HG02610 (cell line): ENCODE measurements at regions not wholly inside any gene's neighbourhood (a gene's known extent, or its start where the extent isn't known, plus 50 kb on each side); places are given as distances from the start of the nearest gene placed in this dataset.
"Not testable (repeated sequence)": the region's sequence is repeated elsewhere in the genome, so short reads cannot be mapped to it uniquely, and the experiment has no call there.

Experiments used
- ATAC-seq: cut with Tn5 transposase; IDR thresholded peaks from one replicate; pipeline ENCODE4 v1.9.1; 2021; ENCODE audit warnings: mild to moderate bottlenecking, moderate library complexity; ENCODE audit not compliant: unreplicated experiment

DNA sequence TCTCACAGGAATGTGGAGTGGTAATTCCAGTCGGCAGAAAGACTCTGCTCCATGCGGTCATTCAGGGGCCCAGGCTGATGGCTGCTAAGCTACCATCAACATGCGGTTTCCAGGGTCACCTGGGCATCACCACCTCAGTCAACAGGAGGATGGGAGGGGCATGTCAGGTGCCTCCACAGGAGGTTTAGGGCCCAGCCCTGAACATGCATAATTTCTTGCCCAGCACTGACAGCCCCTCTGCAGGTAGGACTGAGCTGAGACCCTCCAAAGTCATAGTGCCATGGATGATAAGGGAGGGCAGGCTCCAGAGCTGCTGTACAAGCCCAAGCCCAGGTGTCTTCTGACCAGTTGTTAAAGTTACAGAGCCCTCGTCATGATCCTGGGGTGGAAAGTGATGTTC, 244.0 kb upstream of the SFSWAP start:
- ATAC-seq, result no peak

DNA sequence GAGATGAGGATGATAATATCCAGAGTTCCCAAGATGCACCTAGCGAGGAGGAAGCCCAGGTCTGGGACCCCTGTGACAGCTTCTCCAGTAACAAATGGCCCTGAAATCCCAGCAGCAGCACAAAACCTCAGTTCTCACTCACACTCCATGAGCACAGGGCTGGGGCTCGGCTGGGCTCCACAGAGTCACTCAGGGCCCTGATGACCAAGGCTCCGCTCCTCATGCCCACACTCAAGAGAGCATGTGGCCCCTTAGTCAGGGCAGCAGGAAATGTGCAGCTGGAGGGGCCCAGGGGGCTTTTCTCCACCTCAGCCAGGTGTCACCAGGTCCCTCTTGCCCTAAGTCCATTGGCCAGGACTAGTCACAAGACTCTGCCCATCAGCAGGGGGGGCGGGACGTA, 242.7 kb upstream of the SFSWAP start:
- ATAC-seq, result no peak

DNA sequence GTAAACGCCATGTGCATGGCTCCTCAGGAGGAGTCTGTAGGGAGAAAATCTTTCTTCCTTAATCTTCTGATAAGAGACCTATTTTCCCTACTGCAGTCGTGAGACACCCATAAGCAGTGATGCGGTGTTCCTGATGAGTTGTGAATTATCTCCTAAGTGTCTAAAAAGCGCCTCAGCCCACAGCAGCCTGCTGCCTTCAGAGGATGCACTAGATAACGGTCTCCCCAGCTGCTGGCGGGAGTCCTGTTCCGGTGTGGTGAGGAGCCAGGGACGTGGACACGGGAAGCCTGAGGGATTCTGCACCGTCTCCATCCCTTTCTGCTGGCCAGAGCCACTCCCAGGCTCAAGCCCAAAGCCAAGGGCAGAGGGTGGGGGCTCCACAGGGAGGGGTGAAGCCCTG, 240.9 kb upstream of the SFSWAP start:
- ATAC-seq, result not testable (repeated sequence)

DNA sequence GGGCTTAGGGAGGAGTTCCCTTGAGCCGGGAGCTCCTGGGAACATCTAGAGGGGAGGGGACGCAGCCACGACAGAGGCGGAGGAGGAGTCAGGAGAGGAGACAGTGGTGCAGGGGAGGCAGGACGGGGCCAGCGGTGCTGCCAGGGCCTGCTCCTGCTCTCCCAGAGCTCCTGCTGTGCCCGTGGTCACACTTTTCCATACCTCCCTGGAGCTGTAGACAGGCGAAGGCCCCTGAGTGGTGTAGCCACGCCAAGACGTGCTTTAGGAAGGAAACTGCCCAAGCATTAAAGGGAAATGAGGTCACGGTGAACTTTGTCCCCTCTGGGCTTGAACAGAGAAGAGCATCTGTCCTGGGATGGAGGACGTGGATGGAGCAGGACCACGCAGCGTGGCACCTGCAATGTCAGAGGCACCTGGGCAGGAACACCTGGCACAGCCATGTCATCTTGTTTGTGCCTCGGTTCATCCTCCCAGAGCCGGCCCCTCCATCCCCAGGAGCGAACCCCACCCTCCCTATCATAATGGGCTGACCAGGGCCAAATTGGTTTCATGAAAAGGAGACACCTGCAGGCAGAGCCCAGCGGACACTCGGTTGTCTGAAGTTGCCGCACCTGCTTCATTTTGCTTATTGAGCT, 239.5 kb upstream of the SFSWAP start:
- ATAC-seq, result no peak

DNA sequence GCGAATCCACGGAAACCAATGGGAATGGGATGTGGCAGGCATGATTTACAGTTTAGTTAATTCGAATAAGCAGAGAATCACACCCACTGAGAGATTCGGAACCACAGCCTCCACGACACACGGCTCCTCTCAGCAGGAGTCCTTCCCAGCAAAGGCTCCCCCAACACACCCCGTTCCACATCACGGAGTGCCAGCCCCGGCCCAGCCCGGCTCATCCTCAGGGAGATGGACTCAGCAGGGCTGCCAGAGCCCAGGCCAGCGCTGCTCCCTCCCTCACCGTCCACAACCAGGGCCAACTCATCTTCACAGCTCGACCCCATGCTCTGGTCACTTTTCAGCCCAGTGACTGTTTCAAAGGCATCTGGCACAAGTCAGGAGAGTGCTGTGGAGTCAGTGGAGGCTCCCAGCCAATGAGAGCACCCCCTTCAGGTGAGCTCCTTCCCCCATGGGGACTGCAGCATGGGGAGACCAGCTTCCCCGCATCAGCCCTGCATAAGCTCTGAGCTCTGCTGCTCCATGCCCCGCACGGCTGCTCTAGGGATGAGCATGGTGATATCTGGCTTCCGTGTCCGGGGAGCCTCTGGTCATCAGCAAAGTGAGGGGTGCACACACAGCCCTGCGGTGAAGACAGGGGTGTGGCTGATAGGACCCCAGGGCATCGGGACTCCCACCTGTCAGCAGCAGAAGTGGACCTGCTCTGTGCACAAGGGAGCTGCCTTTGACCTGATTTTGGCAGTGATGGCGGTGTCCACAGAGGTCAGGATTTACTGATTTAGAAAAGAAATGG, 238.8 kb upstream of the SFSWAP start:
- ATAC-seq, result no peak

DNA sequence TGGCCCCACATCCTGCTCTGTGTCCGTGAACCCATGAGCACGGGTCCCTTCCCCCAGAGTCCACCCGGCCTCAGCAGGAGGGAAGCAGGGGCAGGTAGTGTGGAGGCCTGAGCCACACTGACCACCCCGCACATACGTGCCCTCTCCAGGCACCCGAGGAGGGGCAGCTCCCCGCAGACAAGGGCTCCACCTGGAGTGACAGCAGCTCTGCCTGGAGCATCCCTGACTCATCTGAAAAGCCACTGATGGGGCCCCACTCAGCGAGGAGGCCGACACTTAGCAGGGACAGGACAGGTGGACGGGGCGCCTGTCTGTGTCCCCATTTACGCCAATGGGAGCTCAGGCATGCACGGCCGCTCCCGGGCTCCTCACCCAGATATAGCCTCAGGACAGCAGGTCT, 237.6 kb upstream of the SFSWAP start:
- ATAC-seq, result no peak

GRCh38 chr12:131473741-131474709, 236.9 kb upstream of the SFSWAP start:
- no peak for ATAC-seq

GRCh38 chr12:131475012-131475411, 235.9 kb upstream of the SFSWAP start:
- ATAC-seq, result not testable (repeated sequence)

DNA sequence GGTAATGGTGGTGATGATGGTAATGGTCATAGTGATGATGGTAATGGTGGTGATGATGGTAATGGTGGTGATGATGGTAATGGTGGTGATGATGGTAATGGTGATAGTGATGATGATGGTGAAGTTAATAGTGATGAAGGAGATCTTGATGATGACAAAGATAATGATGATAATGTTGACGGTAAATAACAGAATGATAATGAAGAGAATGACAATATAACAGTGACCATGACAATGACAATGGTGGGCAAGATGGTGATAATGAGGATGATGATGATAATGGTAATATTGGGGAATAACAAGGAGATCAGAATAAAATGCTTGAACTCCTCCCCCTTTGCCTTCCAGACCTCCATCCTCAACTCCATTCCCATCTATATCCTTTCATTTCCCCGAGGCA, 233.3 kb upstream of the SFSWAP start:
- no peak for ATAC-seq

GRCh38 chr12:131478468-131478867, 232.4 kb upstream of the SFSWAP start:
- ATAC-seq, result no peak

GRCh38 chr12:131482199-131482598, 228.7 kb upstream of the SFSWAP start:
- no peak for ATAC-seq

DNA sequence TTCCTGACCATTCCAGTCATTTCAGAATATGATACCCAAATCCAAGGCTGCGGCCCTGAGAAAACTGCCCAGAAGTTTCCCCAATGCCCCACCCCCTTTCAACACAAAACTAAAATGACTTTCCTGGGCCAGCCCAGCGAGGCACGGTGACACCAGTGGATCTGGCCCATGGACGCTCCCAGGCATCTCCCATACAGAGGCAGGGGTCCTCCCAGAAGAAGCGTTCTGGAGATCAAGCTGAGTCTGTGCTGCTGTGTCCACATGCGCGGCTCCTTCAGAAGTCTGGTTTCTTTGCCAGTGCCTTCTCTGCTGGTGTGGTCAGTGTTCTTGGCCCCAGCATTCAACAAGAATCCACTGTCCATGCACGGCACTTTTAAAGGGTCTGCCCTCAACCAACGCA, 228.2 kb upstream of the SFSWAP start:
- no peak for ATAC-seq

GRCh38 chr12:131486451-131487230, 224.2 kb upstream of the SFSWAP start:
- no peak for ATAC-seq

GRCh38 chr12:131487388-131488124, 223.3 kb upstream of the SFSWAP start:
- no peak for ATAC-seq

DNA sequence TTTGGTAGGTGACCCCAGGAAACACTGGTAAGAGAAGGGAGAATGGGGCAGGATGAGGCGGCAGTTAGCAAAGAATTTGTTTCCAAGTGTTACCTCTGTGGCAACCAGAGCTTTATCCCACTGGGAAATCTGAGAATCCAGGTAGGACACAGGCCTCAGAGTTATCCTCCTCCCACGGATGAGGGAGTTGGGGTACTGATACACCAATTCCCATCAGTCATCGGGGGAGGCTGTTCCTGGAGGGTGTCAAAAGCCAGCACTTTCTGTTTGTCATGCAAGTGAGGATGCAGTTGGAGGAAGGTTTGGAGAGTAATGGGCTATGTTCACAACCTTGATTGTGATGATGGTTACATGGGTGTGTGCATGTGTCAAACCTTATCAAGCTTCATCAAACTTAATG, 221.2 kb upstream of the SFSWAP start:
- no peak for ATAC-seq

DNA sequence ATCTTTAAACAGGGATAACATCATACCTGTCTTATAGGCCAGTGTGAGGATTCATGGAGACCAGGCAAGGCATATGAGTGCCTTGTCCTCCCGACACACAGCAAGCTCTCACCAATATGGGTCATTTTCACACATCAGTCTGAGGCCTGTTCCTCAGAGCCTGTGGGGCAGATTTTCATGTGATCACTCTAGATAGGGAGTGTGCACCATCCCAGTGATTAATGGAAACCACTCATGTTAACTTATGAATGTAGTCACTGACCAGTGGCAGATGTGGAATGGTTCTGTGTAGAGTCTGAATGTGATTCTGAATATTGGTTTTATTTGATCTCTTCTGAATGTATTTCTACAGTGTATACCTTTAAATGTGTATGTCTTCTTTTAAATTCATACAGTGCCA, 219.7 kb upstream of the SFSWAP start:
- no peak for ATAC-seq

DNA sequence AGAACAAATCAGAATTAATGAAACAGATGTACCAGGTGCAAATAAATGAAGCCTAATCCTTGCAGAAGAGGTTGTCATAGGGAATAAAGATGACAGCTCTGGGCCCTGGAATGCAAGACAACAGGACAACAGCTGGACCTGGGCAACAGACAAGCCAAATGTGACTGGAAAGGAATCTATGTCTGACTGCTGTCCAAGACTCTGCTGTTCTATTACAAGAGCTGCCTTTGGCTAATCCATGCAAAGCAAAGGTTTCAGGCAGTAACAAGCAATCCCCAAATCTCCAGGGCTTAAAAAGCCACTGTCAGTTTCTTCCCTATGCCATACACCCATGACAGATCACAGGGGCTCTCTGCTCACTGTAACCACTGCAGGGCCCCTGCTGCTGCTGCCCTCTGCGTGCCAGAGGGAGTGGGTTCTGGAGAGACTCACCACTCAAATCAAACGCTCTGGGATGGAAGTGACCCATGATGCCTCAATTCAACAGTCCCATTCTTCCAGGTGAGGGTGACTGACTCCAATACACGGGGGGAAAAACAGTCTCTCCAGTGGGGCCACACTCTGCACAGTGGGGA, 218.9 kb upstream of the SFSWAP start:
- ATAC-seq, result no peak

GRCh38 chr12:131493068-131493826, 217.6 kb upstream of the SFSWAP start:
- no peak for ATAC-seq

GRCh38 chr12:131494216-131494615, 216.7 kb upstream of the SFSWAP start:
- ATAC-seq, result no peak
